ENCODE measurements at regions not wholly inside any gene's neighbourhood (a gene's known extent, or its start where the extent isn't known, plus 50 kb on each side); places are given as distances from the start of the nearest gene placed in this dataset.

- TF ChIP-seq SETDB1 (IDR thresholded peaks at IDR 0.05; ENCODE audit: insufficient read length, low read length) (no peak), SP2 (tag by site-specific recombination; IDR thresholded peaks at IDR 0.05) (no peak), ZNF488 (tag by site-specific recombination; IDR thresholded peaks at IDR 0.05) (no peak)
- TF ChIP-seq, protein P1, sequence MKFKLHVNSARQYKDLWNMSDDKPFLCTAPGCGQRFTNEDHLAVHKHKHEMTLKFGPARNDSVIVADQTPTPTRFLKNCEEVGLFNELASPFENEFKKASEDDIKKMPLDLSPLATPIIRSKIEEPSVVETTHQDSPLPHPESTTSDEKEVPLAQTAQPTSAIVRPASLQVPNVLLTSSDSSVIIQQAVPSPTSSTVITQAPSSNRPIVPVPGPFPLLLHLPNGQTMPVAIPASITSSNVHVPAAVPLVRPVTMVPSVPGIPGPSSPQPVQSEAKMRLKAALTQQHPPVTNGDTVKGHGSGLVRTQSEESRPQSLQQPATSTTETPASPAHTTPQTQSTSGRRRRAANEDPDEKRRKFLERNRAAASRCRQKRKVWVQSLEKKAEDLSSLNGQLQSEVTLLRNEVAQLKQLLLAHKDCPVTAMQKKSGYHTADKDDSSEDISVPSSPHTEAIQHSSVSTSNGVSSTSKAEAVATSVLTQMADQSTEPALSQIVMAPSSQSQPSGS (tag by site-specific recombination; IDR thresholded peaks at IDR 0.05; ENCODE audit: low read depth), result no peak
Observed at GRCh38 chr2:238595750-238596570, 169.2 kb downstream of the ASB1 start.
